NCI-H2196 (cell line): ENCODE measurements at regions not wholly inside any gene's neighbourhood (a gene's known extent, or its start where the extent isn't known, plus 50 kb on each side); places are given as distances from the start of the nearest gene placed in this dataset.

Source experiments
- DNase-seq: peaks from one replicate; lab custom pipeline; 2025; ENCODE audit not compliant: unreplicated experiment; lab: John Stamatoyannopoulos, UW

DNA sequence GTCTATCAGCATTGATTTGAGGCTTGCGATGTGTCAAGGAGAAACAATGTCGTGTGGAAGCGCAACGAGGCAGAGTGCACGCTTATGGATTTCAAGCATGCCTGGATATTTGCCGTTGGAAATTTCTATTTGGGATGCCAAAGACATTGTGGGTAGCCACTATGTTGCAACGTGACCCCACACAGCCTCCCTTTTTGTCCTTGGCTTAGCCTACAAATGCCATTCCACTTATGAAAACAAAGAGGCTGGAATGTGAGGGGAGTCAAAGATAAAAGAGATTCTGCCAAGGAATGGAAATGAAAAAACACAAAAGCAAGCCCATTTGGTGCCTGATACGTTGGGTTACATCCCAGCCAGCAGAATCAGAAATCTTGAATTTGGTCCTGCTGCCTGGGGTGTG, 721.2 kb downstream of the GALR1 start:
- no peak for DNase-seq

GRCh38 chr18:77973745-77974144, 724.1 kb downstream of the GALR1 start:
- no peak for DNase-seq

DNA sequence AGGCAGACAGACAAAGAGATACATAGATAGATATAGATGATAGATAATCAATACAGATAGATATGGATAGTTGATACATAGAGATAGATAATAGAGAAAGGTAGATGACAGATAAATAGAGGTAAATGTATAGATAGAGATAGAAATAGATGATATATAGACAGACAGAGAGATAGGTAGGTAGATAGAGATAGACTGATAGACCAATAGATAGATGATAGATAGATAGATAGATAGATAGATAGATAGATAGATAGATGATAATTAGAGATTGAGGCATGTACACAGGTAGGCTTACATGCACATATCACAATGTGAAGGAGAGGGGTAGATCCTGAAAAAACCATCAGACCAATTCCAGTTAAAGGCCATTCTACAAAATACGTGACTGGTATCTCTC, 724.7 kb downstream of the GALR1 start:
- DNase-seq: no peak

GRCh38 chr18:77977331-77977730, 727.7 kb downstream of the GALR1 start:
- no peak for DNase-seq

GRCh38 chr18:77980275-77980674, 730.6 kb downstream of the GALR1 start:
- DNase-seq: no peak

GRCh38 chr18:77981874-77982273, 732.2 kb downstream of the GALR1 start:
- no peak for DNase-seq

GRCh38 chr18:77983270-77983669, 733.6 kb downstream of the GALR1 start:
- no peak for DNase-seq

GRCh38 chr18:77984178-77984577, 734.5 kb downstream of the GALR1 start:
- DNase-seq: no peak

DNA sequence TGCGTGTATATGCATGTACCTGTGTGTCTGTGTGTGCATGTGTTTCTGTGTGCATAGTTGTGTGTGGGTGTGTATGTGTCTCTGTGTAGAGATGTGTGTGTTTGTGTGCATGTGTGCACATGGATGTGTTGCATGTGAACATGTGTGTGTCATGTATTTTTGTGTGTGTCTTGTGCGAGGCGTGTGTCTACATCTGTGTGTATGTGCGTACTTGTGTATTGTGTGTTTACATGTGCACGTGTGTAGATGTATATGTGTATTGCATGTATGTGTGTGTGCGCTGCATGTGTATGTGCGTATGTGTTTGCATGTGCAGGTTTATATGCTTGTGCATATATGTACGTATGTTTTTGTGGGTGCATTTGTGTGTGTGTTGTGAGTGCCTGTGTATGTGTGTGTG, 735.2 kb downstream of the GALR1 start:
- no peak for DNase-seq

DNA sequence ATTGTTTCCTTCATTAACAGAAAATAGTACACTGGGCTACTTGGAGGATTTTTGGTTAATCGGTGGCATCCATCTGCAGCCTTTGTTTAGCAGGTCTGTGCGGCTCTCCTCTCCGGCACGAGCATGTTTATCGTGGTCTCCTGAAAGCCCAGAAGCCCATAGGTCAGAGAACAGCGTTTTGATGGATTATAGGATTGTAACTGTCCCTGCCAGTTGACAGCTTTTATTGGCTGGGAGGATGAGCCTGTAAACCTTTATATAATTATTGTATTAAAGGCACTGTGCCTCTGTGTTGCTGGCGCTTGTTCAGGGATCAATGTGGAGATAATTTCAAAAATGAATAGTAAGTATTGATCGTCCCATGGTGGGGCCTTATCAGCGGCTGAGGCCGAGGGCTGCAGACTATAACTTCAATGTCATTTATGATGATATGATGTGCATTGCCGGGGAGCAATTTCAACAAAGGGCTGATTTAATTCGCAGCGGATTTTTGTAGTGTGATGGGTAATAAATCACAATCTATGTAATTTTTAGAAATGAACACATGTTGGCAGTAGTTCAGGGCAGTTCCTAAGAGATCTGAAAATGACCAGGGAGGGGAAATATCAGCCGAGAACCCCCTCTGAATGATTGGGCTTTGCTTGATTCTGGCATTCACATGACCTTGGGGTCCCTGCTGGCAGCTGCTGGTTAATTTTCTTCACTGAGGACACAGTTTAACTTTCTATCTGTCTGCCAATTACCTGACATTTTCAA, 736.1 kb downstream of the GALR1 start:
- DNase-seq: no peak

GRCh38 chr18:77990131-77990530, 740.5 kb downstream of the GALR1 start:
- DNase-seq: no peak

DNA sequence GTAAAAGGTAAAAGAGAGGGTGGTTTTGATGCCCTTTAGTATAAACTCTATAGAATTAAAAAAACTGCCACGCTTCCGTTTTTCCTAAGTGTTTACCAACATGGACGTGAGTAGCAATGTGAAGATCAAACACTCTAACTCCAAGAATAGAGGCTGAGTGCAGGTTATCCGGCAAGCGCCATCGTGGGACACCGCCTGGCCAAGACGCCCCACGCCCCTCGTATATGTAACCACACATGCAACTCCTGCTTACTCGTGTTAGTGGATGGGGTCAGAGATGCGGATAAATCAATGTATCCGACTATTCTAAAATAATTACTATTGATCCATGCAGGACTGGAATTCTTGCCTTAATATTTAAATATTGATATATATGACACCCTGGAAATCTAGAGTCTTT, 741.3 kb downstream of the GALR1 start:
- no peak for DNase-seq

DNA sequence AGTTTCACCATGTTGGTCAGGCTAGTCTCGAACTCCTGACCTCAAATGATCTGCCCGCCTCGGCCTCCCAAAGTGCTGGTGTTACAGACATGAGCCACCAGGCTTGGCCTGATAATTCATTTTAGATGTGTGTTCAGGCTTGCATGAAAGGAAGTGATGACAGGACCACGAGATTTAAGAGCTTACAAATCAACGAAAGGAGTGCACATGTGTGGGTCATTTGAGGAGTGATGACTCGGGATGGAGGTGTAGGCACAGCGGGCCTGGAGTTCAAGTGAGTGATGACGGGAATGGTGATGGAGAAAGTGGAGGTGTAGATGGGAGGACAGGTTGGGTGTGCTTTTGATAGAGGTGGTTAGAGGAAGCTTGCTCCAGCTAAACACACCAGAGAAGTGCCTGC, 742.4 kb downstream of the GALR1 start:
- no peak for DNase-seq

- no peak for DNase-seq
These were observed 743.7 kb downstream of the GALR1 start for GRCh38 chr18:77993188-77993981.

DNA sequence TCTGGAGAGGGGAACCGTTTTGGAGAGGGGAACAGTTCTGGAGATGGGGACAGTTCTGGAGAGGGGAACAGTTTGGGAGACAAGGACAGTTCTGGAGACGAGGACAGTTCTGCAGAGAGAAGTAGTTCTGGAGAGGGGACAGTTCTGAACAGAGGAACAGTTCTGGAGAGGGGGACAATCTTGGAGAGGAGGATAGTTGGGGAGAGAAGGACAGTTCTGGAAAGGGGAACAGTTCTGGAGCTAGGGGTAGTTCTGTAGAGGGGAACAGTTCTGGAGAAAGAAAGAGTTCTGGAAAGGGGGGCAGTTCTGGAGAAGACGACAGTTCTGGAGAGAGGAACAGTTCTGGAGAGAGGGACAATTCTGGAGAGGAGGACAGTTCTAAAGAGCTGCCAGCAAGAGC, 745.9 kb downstream of the GALR1 start:
- no peak for DNase-seq

- DNase-seq: no peak
These were observed 747.1 kb downstream of the GALR1 start for GRCh38 chr18:77996737-77997136.

DNA sequence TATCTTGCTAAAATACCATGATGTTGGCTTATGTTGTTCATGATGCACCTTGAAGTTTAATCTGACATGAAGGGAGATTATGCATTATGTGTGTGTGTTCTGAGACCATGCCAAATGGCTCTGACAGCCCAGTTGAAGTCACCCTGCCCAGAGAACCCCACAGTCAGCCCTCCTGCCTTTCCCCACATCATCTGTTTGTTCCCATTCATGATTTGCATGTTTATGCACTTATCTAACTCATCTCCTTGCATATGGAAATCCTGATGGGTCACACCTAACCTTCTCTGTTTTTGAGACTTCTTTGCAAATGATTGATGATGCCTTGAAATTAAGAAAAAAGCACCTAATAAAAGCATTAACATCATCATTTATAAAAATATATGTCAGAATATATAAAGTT, 752.2 kb downstream of the GALR1 start:
- DNase-seq: no peak

DNA sequence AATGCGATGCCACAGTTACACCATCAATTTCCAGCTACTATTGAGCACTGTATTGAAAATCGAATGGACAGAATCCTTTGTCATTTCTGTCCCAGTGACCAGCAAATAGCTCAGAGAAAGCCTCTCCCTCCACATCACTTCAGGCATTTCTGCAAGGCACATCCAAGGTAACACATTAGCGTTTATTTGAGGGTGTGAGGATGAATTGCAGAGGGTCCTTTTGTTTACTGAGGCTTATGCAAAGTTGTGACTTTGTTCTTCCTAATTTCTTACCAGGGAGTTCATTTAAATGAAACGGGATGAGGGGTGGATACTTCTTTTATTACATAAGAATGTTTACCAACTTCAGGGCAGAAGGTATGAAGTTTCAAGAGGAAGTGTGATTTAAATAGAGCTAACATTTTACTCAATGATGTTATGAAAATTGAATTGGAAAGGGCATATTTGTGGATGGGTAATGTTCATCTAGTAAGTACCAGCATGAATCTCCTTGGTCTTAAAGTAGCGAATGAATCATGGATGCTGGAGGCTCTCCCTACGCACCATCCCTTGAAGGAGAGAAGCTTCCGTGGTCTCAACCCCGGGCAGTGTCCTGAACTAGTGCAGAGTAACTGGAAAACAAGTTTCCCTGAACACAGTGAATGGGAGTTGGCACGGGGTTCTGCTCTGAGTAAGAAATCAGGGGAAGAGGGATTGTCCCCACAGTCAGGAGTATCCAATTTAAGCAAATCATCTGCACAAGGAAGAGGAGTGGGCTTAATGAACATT, 756.5 kb downstream of the GALR1 start:
- DNase-seq: no peak

- DNase-seq: no peak
These were observed 757.2 kb downstream of the GALR1 start for GRCh38 chr18:78006774-78007260.

DNA sequence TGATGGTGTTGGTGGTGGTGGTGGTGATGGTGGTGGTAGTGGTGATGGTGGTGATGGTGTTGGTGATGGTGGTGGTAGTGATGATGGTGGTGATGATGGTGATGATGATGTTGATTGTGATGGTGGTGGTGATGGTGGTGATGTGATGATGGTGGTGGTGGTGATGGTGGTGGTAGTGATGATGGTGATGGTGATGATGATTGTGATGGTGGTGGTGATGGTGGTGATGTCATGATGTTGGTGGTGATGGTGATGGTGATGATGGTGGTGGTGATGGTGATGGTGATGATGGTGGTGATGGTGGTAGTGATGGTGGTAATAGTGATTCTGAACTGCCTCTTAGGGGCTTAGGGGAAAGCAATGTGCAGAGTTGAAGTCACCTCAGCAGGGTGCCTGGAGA, 760.7 kb downstream of the GALR1 start:
- no peak for DNase-seq

DNA sequence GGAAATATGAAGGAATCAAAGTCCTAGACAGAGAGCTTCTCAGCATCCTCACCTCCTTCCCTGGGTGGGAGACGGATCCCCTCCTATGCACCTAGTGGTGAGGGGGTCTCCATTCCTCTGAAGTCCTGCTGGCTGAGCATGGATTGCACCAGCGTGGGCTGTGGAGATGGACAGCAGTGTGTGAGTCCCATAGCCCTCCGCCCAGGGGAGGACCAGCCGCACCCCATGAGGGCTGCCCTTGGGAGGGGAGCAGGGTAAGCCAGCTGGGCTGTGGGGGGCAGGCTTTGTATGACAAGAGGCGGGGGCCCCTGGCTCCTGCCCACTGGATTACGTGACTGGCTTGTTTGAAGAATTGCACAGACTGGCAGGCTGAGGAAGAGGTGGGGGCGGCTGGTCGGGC, 768.2 kb downstream of the GALR1 start:
- no peak for DNase-seq

GRCh38 chr18:78021196-78021595, 771.5 kb downstream of the GALR1 start:
- DNase-seq: no peak
